Uterus (tissue), 2 donors: ENCODE measurements at regions not wholly inside any gene's neighbourhood (a gene's known extent, or its start where the extent isn't known, plus 50 kb on each side); places are given as distances from the start of the nearest gene placed in this dataset.

Source experiments
- POLR2A ChIP-seq, 2 donors: fragments of 450-650 bp; IDR thresholded peaks; one replicate each; pipeline ENCODE4 v1.6.1; 2016; ENCODE audit warnings: antibody characterized with exemption in 2 of 2, mild to moderate bottlenecking in 1 of 2, moderate library complexity in 1 of 2
- TF ChIP-seq, protein P1 (sequence below), 4 experiments: fragments of 200-600 bp in 2 of 4; fragments of 450-650 bp in 2 of 4; sonication (generic) in 2 of 4; IDR thresholded peaks; one replicate each; pipeline ENCODE4 v1.5.1; 2016 to 2019; ENCODE audit warnings: antibody characterized with exemption in 4 of 4, mild to moderate bottlenecking in 2 of 4, moderate library complexity in 1 of 4

DNA sequence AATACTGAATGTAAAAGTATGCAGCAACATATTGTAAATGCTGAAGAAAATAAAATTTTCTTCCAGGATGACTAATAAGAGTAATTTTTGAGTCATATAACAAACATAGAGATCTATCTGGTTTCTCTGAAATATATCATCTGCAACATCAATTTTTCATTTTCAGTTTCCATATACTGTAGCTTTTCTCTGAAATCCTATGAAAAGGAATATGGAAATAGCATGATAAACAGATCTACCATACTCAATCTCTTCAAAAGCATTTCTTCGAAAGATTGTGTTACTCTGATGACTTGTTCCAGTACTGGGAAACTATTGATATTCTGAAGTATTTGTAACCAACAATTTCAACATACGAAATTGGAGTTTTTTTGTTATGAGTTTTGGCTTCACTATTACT lies 1156.7 kb downstream of the FAM133A start:
- TF ChIP-seq POLR2A (IDR thresholded peaks at IDR 0.05): no peak
- TF ChIP-seq, protein P1, sequence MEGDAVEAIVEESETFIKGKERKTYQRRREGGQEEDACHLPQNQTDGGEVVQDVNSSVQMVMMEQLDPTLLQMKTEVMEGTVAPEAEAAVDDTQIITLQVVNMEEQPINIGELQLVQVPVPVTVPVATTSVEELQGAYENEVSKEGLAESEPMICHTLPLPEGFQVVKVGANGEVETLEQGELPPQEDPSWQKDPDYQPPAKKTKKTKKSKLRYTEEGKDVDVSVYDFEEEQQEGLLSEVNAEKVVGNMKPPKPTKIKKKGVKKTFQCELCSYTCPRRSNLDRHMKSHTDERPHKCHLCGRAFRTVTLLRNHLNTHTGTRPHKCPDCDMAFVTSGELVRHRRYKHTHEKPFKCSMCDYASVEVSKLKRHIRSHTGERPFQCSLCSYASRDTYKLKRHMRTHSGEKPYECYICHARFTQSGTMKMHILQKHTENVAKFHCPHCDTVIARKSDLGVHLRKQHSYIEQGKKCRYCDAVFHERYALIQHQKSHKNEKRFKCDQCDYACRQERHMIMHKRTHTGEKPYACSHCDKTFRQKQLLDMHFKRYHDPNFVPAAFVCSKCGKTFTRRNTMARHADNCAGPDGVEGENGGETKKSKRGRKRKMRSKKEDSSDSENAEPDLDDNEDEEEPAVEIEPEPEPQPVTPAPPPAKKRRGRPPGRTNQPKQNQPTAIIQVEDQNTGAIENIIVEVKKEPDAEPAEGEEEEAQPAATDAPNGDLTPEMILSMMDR (IDR thresholded peaks at IDR 0.05): no peak
